Large intestine (tissue), 3 donors: ENCODE measurements at regions not wholly inside any gene's neighbourhood (a gene's known extent, or its start where the extent isn't known, plus 50 kb on each side); places are given as distances from the start of the nearest gene placed in this dataset.

Experiments used
- DNase-seq, 2 donors: peaks; one replicate each; pipeline versions ENCODE4 v3.0.0 to v3.0.0-alpha.2; 2013
- H3K27ac ChIP-seq: one replicate; pipeline ENCODE4 v1.5.1; 2013; ENCODE audit warnings: low read length
- H3K27me3 ChIP-seq: 2 replicates; pipeline ENCODE4 v1.6.1; 2013; ENCODE audit warnings: low read length; ENCODE audit not compliant: control insufficient read depth, insufficient read depth
- H3K36me3 ChIP-seq: 2 replicates; pipeline ENCODE4 v1.6.1; 2013; ENCODE audit warnings: low read length; ENCODE audit not compliant: control insufficient read depth, insufficient read depth
- H3K4me1 ChIP-seq: one replicate; pipeline ENCODE4 v1.6.1; 2013; ENCODE audit warnings: low read length; ENCODE audit not compliant: control insufficient read depth, insufficient read depth
- H3K4me3 ChIP-seq: one replicate; pipeline ENCODE4 v1.5.1; 2013; ENCODE audit warnings: low read length
- H3K9me3 ChIP-seq: one replicate; pipeline ENCODE4 v1.6.1; 2013; ENCODE audit warnings: mild to moderate bottlenecking, low read depth, low read length, moderate library complexity; ENCODE audit not compliant: control insufficient read depth
- WGBS: methylation state at CpG from one replicate; pipeline ENCODE4 v1.1.5; 2013; ENCODE audit warnings: low lambda C conversion rate; ENCODE audit not compliant: insufficient coverage; 5-methylcytosine and 5-hydroxymethylcytosine counted together

DNA sequence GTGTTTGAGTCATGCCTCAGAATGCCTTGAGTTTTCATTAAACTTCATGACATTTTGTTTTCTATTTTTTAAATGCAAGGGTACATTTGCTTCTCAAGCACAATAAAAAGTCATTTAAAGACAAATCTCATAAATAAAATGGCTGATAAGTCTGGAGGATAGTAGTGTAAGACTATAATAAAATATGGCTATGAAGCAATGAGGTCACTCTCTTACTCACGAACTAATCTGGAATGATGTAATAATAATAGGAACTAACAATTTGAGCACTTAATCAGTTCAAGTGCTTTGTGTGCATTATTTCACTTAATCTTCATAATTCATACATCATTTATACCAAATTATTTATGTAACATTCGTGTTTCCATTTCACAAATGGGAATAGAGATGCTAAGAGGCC lies 149.3 kb upstream of the CTTNBP2 start:
- WGBS = 83% methylated on average over 1 of the region's 2 CpGs
- no peak overlapping the region for H3K27ac ChIP-seq
- no peaks in the 10 kb centered on the region for H3K9me3 ChIP-seq
- no peaks in the 10 kb centered on the region for H3K27me3 ChIP-seq
- no peak overlapping the region for H3K4me3 ChIP-seq
- no peaks in the 10 kb centered on the region for H3K36me3 ChIP-seq
- no peak for DNase-seq
- H3K4me1 ChIP-seq = no peaks in the 10 kb centered on the region

DNA sequence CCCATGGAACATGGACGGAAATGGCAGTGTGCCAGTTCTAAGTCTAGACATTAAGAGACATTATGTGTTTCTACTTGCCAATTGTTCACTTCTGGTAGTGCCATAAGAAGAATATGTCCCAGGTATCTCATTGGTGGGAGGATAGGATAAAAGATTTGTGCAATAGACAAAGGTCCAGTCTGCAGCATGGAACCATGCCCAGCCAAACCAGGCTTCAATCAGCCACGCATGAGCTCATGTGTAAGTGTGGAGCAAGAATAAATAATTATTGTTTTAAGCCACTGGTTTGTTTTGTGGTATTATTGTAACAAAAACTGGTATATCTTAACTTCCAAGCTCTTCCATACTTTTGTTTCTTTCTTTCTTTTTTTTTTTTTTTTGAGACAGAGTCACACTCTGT lies 153.6 kb upstream of the CTTNBP2 start:
- DNase-seq = no peak
- Histone ChIP-seq H3K27ac (no peak overlapping the region), H3K9me3 (no peaks in the 10 kb centered on the region), H3K36me3 (no peaks in the 10 kb centered on the region), H3K4me3 (no peak overlapping the region), H3K27me3 (no peaks in the 10 kb centered on the region), H3K4me1 (no peaks in the 10 kb centered on the region)
- WGBS = no CpG with 5 or more reads among the region's 2 CpGs

DNA sequence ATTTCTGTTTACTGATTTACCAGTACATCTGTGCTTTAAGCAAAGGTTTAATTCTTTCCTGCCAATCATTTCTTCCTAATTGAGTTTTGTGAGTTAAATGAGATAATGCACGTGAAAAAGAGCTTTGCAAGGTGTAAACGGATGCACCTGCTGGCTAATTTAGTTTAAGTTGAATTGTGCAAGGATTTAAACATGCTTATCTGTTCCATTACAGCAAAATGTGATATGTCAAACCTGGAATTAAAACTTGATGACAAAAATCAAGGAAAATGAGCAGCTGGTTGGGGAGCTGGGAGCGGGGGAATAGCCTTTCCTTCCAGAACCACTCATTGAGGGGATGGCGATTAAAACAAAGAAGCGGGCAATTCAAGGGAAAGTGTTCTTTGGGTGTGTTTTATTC lies 155.0 kb upstream of the CTTNBP2 start:
- no peaks in the 10 kb centered on the region for H3K4me1 ChIP-seq
- 100% methylated on average over 2 of the region's 5 CpGs for WGBS
- DNase-seq = no peak

DNA sequence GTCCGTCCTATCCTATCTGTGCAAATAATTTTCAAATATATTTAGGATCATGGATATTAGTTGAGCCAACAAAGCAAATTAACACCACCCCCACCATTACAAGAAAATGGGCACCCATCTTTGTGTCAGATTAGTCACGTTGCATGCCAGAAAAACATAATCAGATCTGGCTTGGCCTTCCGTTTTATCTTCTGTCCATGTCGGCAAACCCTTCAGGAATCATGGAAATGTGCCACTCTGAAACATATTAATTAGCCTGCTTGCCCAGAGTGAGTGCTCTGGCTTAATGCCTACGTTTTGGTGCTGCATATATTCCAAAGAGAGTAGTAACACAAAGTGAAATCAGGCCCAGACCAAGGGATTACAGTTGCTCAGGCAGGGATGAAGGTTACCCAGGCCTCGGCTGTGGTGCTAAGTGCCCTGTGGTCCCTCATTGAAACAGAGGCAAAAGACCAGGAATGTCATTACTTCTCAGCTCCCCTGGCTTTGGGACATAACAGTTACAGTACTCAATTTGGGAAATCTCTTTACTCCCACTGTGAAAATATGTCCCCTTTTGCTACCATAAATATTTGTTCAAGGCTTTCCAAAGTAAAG lies 154.0 kb upstream of the LSM8 start:
- Histone ChIP-seq H3K36me3 (no peaks in the 10 kb centered on the region), H3K9me3 (no peaks in the 10 kb centered on the region), H3K4me3 (no peak overlapping the region), H3K27ac (no peak overlapping the region), H3K4me1 (no peaks in the 10 kb centered on the region), H3K27me3 (no peaks in the 10 kb centered on the region)
- no CpG with 5 or more reads among the region's 6 CpGs for WGBS
- DNase-seq = no peak

More for the DNA sequence above, 155.0 kb upstream of the CTTNBP2 start:
- Histone ChIP-seq H3K27me3 (no peaks in the 10 kb centered on the region), H3K9me3 (no peaks in the 10 kb centered on the region), H3K36me3 (no peaks in the 10 kb centered on the region), H3K4me3 (no peak overlapping the region), H3K27ac (no peak overlapping the region)

DNA sequence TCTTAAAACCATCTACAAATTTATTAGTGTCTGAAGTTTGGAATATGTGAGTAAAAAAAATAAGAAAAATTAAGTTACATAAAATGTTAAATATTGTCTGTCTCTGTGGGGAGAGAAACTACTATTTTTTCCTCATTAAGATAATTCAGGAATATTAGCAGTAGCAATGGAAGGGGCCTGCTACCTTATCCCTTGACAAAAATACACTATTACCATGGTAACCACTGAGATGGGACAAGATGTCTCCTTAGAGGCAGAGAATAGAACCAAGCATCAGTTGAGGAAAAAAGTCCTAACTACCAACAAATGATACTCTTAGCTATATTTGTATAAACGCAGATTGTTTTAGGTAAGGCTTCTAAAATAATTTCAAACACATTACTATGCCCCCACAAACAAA lies 150.7 kb upstream of the LSM8 start:
- H3K27me3 ChIP-seq = no peaks in the 10 kb centered on the region
- H3K4me3 ChIP-seq = no peak overlapping the region
- no CpG with 5 or more reads among the region's 1 CpG for WGBS
- H3K36me3 ChIP-seq = no peaks in the 10 kb centered on the region
- DNase-seq = no peak
- H3K9me3 ChIP-seq = no peaks in the 10 kb centered on the region
- no peaks in the 10 kb centered on the region for H3K4me1 ChIP-seq
- H3K27ac ChIP-seq = no peak overlapping the region

DNA sequence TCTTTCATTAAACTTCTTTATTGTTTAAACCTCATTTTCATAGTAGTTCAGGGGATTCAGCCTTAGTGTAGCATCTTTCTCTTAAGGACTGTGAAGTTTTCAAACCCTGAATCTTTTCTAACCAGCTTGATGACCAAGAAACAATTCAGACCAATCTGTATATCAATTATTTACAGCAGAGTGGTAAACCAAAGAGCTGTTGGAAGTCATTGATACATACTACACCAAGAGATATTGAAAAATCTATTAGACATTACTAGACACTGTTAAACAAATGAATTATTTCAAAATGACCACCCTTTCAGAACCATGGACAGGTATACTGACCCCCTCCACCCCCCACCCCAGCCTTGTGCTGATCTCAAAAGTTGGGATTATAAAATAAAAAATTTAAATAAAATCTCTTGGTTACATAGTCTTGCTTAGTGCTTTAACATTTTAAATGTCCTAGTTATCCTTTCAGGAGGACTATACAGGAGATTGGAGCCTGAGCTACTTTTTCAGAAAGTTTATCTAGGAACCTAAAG lies 143.9 kb upstream of the LSM8 start:
- Histone ChIP-seq H3K36me3 (no peaks in the 10 kb centered on the region), H3K27me3 (no peaks in the 10 kb centered on the region), H3K4me3 (no peak overlapping the region), H3K4me1 (no peaks in the 10 kb centered on the region), H3K27ac (no peak overlapping the region), H3K9me3 (no peaks in the 10 kb centered on the region)
- DNase-seq = no peak

DNA sequence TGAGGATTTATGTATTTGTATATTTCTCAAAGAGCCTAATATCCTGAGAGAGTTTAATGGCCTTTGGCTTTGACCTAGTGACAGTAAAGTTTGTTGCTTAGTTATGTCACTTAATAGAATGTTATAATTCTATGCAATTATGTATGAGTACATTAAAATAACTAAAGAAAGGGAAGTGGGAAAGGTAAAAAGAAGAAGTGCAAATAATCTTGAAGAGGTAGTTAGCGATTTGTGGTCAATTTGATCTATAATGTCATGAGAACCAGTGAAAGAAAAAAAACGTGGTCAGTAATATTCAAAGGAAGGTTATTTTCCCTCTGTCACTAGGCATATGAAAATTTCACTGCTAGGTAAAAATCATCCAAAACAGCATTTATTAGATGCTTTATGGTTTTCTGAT lies 143.4 kb upstream of the LSM8 start:
- Histone ChIP-seq H3K9me3 (no peaks in the 10 kb centered on the region), H3K36me3 (no peaks in the 10 kb centered on the region), H3K27me3 (no peaks in the 10 kb centered on the region), H3K4me1 (no peaks in the 10 kb centered on the region), H3K4me3 (no peak overlapping the region), H3K27ac (no peak overlapping the region)
- WGBS = 94% methylated on average over 2 of the region's 2 CpGs
- DNase-seq = no peak

DNA sequence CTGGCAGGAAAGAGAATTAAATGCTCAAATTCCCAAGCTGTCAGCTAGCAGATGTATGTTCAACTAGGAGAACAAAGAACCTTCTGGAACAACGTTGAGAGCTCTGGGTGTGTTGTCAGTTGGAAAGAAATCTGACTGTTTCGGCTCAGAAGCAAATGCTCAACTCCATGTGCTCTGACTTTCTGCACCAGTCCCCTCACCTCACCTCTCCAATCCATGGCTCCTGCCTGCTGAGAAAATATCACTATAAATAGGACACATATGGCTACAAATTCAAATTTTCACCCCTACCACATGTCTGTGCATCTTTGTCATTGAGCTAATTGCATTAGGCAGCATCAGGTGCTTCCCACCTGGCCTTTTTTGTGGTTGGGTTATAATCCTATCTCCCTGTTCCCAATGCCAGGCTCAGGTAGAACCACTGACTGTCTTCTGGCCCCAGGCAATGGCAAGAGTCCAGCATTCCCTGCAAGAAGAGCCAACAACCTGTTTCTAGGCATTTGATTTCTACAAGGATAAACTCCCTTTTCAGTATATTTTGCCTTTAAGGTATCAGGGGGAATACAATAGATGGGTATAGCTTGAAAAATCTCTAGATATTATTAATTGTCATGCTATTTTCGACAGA lies 142.6 kb upstream of the LSM8 start:
- H3K27ac ChIP-seq = no peak overlapping the region
- H3K36me3 ChIP-seq = no peaks in the 10 kb centered on the region
- WGBS = 50% methylated on average over 1 of the region's 3 CpGs
- no peak for DNase-seq
- H3K4me3 ChIP-seq = no peak overlapping the region
- no peaks in the 10 kb centered on the region for H3K4me1 ChIP-seq
- no peaks in the 10 kb centered on the region for H3K9me3 ChIP-seq
- H3K27me3 ChIP-seq = no peaks in the 10 kb centered on the region

DNA sequence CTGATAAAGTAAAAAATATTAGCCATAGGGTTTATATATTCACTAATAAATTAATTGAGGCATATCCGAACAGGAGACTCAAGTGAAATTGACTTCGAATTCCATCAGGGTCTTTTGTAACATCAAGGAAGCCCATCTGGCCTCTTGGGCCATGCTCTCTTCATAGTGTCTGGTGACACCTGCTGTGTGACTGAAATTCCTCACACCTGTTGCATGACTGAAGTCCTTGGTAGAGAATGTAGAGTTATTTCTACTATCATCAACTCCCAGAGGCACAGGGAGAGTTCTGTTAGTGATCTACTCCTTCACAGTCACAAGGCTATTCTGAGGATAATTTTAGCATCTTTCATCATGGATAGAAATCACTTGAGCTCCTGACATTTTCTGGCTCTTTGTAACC lies 138.3 kb upstream of the LSM8 start:
- H3K27me3 ChIP-seq = peaks cover 3% of the 10 kb centered on the region
- no peaks in the 10 kb centered on the region for H3K36me3 ChIP-seq
- no peak overlapping the region for H3K27ac ChIP-seq
- 80% methylated on average over 1 of the region's 2 CpGs for WGBS
- DNase-seq = no peak
- no peak overlapping the region for H3K4me3 ChIP-seq
- H3K9me3 ChIP-seq = no peaks in the 10 kb centered on the region
- no peaks in the 10 kb centered on the region for H3K4me1 ChIP-seq

DNA sequence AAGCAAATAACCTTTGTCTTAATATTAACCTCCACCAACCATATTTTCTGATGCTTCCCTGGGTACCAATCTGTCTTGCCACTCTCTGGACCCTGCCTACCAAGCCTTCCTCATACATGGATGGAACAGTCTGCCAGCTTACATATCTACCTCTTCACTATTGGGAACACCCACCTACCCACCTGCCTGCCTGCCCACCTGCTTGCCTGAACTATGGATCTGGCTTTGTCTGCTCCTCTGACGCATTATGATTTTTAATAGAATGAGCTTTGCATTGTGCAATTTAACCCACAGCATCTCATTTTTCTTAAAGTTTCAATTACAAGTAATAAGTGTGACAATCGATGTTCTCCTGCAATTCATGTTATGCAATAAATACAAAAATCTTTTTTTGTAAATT lies 137.9 kb upstream of the LSM8 start:
- Histone ChIP-seq H3K36me3 (no peaks in the 10 kb centered on the region), H3K4me3 (no peak overlapping the region), H3K27me3 (peaks cover 3% of the 10 kb centered on the region), H3K27ac (no peak overlapping the region), H3K4me1 (no peaks in the 10 kb centered on the region), H3K9me3 (no peaks in the 10 kb centered on the region)
- 100% methylated on average over 2 of the region's 2 CpGs for WGBS
- no peak for DNase-seq

DNA sequence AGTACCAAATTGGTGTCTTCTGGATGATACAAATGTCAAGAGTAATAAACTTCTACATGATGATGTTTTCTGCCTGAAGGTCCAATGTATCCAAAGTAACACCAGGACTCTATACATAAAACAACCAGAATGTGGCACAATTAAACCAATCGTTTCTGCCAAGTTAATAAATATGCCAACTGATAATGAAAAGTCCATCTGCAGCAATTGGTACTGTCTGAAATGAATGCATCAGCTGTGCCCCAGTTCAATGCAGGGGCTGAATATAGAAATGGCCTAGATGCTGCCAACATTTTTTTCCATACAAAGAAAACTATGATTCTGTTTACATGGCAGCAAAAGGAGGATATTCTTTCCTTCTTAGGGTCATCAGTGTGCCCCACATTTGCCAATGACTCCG lies 137.2 kb upstream of the LSM8 start:
- H3K27ac ChIP-seq = no peak overlapping the region
- WGBS = no CpG with 5 or more reads among the region's 2 CpGs
- DNase-seq = no peak
- H3K4me1 ChIP-seq = no peaks in the 10 kb centered on the region
- no peaks in the 10 kb centered on the region for H3K9me3 ChIP-seq
- no peak overlapping the region for H3K4me3 ChIP-seq
- no peaks in the 10 kb centered on the region for H3K36me3 ChIP-seq
- H3K27me3 ChIP-seq = peaks cover 3% of the 10 kb centered on the region
